ENCODE measurements at regions not wholly inside any gene's neighbourhood (a gene's known extent, or its start where the extent isn't known, plus 50 kb on each side); places are given as distances from the start of the nearest gene placed in this dataset.

DNA sequence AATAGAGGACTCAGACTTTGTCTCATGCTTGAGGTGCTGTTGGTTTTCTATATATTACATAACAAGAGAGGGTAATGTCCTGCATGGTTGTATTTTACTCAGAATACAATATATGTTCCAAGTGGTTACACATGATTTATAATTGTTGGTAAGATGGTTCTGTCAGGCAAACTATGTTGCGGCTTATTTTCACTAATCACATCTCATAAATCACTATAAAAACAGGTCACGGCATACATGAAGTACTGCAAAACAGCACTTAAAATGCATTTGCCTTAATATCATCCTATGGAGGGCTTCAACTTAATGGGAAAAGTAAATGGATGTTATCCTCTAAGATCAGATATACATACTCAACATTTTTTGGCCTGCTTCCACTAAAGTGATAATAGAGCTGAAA lies 246.0 kb upstream of the ARSJ start:
- no CpG with 5 or more reads among the region's 2 CpGs for WGBS

DNA sequence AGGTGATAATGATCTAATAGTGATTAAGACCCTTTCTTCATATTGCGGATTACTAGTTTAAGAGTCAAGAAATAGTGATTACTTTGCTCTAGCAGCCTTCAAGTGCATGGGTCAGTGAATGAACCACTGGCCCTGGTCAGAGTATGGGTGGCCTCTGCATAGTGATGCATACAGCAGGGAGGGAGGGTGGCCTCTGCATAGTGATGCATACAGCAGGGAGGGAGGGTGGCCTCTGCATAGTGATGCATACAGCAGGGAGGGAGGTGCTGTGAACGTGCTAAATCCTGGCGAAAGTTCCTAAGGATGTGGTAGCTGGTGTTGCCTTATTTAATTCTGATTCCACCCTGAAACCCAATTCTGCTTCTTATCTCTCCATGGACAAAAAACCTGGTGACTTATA lies 246.7 kb upstream of the ARSJ start:
- no peak overlapping the region for H3K27ac ChIP-seq (ENCODE audit: low read length, poor library complexity, severe bottlenecking)
- peak overlapping the region; percentile 19 for H4K8ac ChIP-seq (ENCODE audit: low read length)
- no peak overlapping the region for H2AK5ac ChIP-seq (ENCODE audit: low read length, severe bottlenecking)
- peak overlapping the region in 1 of 2 experiments; percentile 77 for H3K14ac ChIP-seq (ENCODE audit: low read length in 2 of 2)
- H2BK120ac ChIP-seq (ENCODE audit: low read depth, low read length) = no peak overlapping the region
- H3K4ac ChIP-seq (ENCODE audit: low read depth in 1 of 2, low read length in 2 of 2) = peak overlapping the region in 1 of 2 experiments; percentile 30
- no peak for DNase-seq
- no peaks in the 10 kb centered on the region for H3K79me1 ChIP-seq (replicated peaks; ENCODE audit: low read length, poor library complexity, severe bottlenecking)
- WGBS = 48% methylated on average over 3 of the region's 3 CpGs
- H2AFZ ChIP-seq (ENCODE audit: low read depth, low read length) = no peak overlapping the region
- no peaks in the 10 kb centered on the region for H3K4me1 ChIP-seq (ENCODE audit: control insufficient read depth, insufficient read depth, low read depth, low read length)
- H3K27me3 ChIP-seq (ENCODE audit: control insufficient read depth in 1 of 2, insufficient read depth in 1 of 2, low read length in 2 of 2) = no peaks in the 10 kb centered on the region
- H3K9ac ChIP-seq (ENCODE audit: low read length) = no peak overlapping the region
- H2BK15ac ChIP-seq (ENCODE audit: low read depth, poor library complexity, severe bottlenecking) = no peak overlapping the region
- no peak overlapping the region for H2BK5ac ChIP-seq (ENCODE audit: low read depth, low read length, poor library complexity, severe bottlenecking)
- H3K9me3 ChIP-seq (ENCODE audit: control insufficient read depth, low read length) = no peaks in the 10 kb centered on the region
- no peak overlapping the region for H3K4me3 ChIP-seq (ENCODE audit: insufficient read depth in 1 of 2, low read depth in 1 of 2, low read length in 2 of 2)
- no peak overlapping the region for H3K18ac ChIP-seq (ENCODE audit: low read depth in 1 of 2, low read length in 2 of 2)
- H3K36me3 ChIP-seq (ENCODE audit: control insufficient read depth in 1 of 2, insufficient read depth in 2 of 2, low read depth in 1 of 2, low read length in 2 of 2) = no peaks in the 10 kb centered on the region
- no peak overlapping the region for H4K91ac ChIP-seq (ENCODE audit: low read length)
- no peak overlapping the region for H3K4me2 ChIP-seq (ENCODE audit: low read length, poor library complexity, severe bottlenecking)
- no peak overlapping the region for H3K23ac ChIP-seq (ENCODE audit: low read length in 2 of 2)
- H2BK12ac ChIP-seq (ENCODE audit: low read length in 2 of 2) = peak overlapping the region in 1 of 2 experiments; percentile 11

More for the DNA sequence above, 246.0 kb upstream of the ARSJ start:
- Histone ChIP-seq H3K23ac (ENCODE audit: low read length in 2 of 2) (no peak overlapping the region), H3K4me2 (ENCODE audit: low read length, poor library complexity, severe bottlenecking) (no peak overlapping the region), H2AFZ (ENCODE audit: low read depth, low read length) (no peak overlapping the region), H3K4me1 (ENCODE audit: control insufficient read depth, insufficient read depth, low read depth, low read length) (no peaks in the 10 kb centered on the region), H3K9ac (ENCODE audit: low read length) (no peak overlapping the region), H3K4me3 (ENCODE audit: insufficient read depth in 1 of 2, low read depth in 1 of 2, low read length in 2 of 2) (no peak overlapping the region), H3K27me3 (ENCODE audit: control insufficient read depth in 1 of 2, insufficient read depth in 1 of 2, low read length in 2 of 2) (no peaks in the 10 kb centered on the region), H3K27ac (ENCODE audit: low read length, poor library complexity, severe bottlenecking) (no peak overlapping the region), H3K4ac (ENCODE audit: low read depth in 1 of 2, low read length in 2 of 2) (no peak overlapping the region), H4K91ac (ENCODE audit: low read length) (no peak overlapping the region), H3K9me3 (ENCODE audit: control insufficient read depth, low read length) (no peaks in the 10 kb centered on the region), H2BK120ac (ENCODE audit: low read depth, low read length) (no peak overlapping the region), H4K8ac (ENCODE audit: low read length) (no peak overlapping the region), H3K79me1 (replicated peaks; ENCODE audit: low read length, poor library complexity, severe bottlenecking) (no peaks in the 10 kb centered on the region), H2AK5ac (ENCODE audit: low read length, severe bottlenecking) (no peak overlapping the region), H2BK15ac (ENCODE audit: low read depth, poor library complexity, severe bottlenecking) (no peak overlapping the region), H3K14ac (ENCODE audit: low read length in 2 of 2) (no peak overlapping the region), H3K18ac (ENCODE audit: low read depth in 1 of 2, low read length in 2 of 2) (no peak overlapping the region), H3K36me3 (ENCODE audit: control insufficient read depth in 1 of 2, insufficient read depth in 2 of 2, low read depth in 1 of 2, low read length in 2 of 2) (no peaks in the 10 kb centered on the region), H2BK5ac (ENCODE audit: low read depth, low read length, poor library complexity, severe bottlenecking) (no peak overlapping the region), H2BK12ac (ENCODE audit: low read length in 2 of 2) (no peak overlapping the region)
- DNase-seq = no peak

DNA sequence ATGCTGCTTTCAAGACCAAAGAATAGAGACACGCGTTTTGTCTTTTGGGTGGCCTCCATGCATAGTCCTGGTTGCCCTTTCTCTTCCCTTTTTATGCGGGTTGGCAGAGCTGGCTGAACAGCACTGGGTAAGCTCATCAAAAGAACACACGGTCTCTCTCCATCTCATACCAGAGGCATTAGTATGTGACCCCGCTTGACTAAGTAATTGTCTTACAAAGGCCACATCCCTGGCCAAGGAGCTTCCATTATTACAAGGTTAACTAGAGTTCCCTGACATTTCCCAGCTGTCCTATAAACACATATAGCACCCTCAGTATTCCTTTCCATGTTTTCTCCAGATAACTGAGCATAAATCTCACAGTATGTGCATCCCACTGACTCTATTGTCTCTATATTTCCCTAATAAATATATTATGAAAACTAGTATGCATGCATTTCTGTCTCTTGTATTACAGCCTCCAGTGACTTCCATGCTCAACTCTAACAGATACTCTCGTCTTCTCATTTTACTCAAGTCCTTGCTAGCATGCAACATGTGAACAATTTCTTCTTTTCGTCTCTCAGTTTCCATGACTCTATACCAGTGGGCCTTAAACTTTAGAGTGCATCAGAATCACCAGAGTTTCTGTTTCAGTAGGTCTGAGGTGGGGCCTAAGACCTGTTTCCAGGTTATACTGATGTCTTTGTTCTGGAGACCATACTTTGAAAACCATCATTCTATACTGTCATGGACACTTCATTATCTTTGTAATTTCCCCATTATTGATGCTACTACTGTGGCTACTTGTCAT lies 247.7 kb upstream of the ARSJ start:
- H3K4me1 ChIP-seq (ENCODE audit: control insufficient read depth, insufficient read depth, low read depth, low read length) = no peaks in the 10 kb centered on the region

DNA sequence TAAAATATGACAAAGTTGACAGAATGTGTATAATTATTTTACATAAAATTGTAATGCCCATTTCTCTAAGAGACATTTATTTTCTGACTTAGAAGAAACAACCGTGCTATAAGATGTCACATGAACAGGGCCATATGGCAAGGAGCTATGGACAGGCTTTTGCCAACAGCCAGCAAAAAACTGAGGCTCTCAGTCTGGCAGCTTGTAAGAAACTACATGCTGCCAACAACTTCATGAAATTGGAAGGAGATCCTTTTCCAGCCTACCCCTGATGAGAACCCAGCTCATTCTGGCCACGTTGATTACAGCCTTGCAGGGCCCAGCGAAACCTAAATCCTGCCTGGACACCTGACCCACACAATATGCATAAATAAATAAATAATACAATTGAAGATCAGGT lies 250.3 kb upstream of the ARSJ start:
- Histone ChIP-seq H2BK5ac (ENCODE audit: low read depth, low read length, poor library complexity, severe bottlenecking) (no peak overlapping the region), H2BK120ac (ENCODE audit: low read depth, low read length) (no peak overlapping the region), H2AK5ac (ENCODE audit: low read length, severe bottlenecking) (no peak overlapping the region), H3K18ac (ENCODE audit: low read depth in 1 of 2, low read length in 2 of 2) (no peak overlapping the region), H3K23ac (ENCODE audit: low read length in 2 of 2) (no peak overlapping the region), H3K36me3 (ENCODE audit: control insufficient read depth in 1 of 2, insufficient read depth in 2 of 2, low read depth in 1 of 2, low read length in 2 of 2) (no peaks in the 10 kb centered on the region), H3K4me2 (ENCODE audit: low read length, poor library complexity, severe bottlenecking) (no peak overlapping the region), H3K14ac (ENCODE audit: low read length in 2 of 2) (no peak overlapping the region), H4K8ac (ENCODE audit: low read length) (no peak overlapping the region), H3K4me3 (ENCODE audit: insufficient read depth in 1 of 2, low read depth in 1 of 2, low read length in 2 of 2) (no peak overlapping the region), H2AFZ (ENCODE audit: low read depth, low read length) (no peak overlapping the region), H3K27ac (ENCODE audit: low read length, poor library complexity, severe bottlenecking) (no peak overlapping the region), H3K9me3 (ENCODE audit: control insufficient read depth, low read length) (peaks cover 4% of the 10 kb centered on the region), H3K9ac (ENCODE audit: low read length) (no peak overlapping the region), H3K4ac (ENCODE audit: low read depth in 1 of 2, low read length in 2 of 2) (no peak overlapping the region), H2BK15ac (ENCODE audit: low read depth, poor library complexity, severe bottlenecking) (no peak overlapping the region), H3K79me1 (replicated peaks; ENCODE audit: low read length, poor library complexity, severe bottlenecking) (no peaks in the 10 kb centered on the region), H3K27me3 (ENCODE audit: control insufficient read depth in 1 of 2, insufficient read depth in 1 of 2, low read length in 2 of 2) (no peaks in the 10 kb centered on the region), H3K4me1 (ENCODE audit: control insufficient read depth, insufficient read depth, low read depth, low read length) (no peaks in the 10 kb centered on the region), H4K91ac (ENCODE audit: low read length) (no peak overlapping the region), H2BK12ac (ENCODE audit: low read length in 2 of 2) (no peak overlapping the region)
- WGBS = 80% methylated on average over 2 of the region's 3 CpGs
- no peak for DNase-seq

More for the DNA sequence above, 247.7 kb upstream of the ARSJ start:
- H2BK120ac ChIP-seq (ENCODE audit: low read depth, low read length) = no peak overlapping the region
- H3K9me3 ChIP-seq (ENCODE audit: control insufficient read depth, low read length) = no peaks in the 10 kb centered on the region
- H3K4me3 ChIP-seq (ENCODE audit: insufficient read depth in 1 of 2, low read depth in 1 of 2, low read length in 2 of 2) = no peak overlapping the region
- H4K91ac ChIP-seq (ENCODE audit: low read length) = no peak overlapping the region
- no peak overlapping the region for H3K14ac ChIP-seq (ENCODE audit: low read length in 2 of 2)
- H3K36me3 ChIP-seq (ENCODE audit: control insufficient read depth in 1 of 2, insufficient read depth in 2 of 2, low read depth in 1 of 2, low read length in 2 of 2) = no peaks in the 10 kb centered on the region
- H3K27ac ChIP-seq (ENCODE audit: low read length, poor library complexity, severe bottlenecking) = no peak overlapping the region
- no peak overlapping the region for H3K23ac ChIP-seq (ENCODE audit: low read length in 2 of 2)
- H3K9ac ChIP-seq (ENCODE audit: low read length) = no peak overlapping the region
- no peak overlapping the region for H3K18ac ChIP-seq (ENCODE audit: low read depth in 1 of 2, low read length in 2 of 2)
- DNase-seq = no peak
- H3K79me1 ChIP-seq (replicated peaks; ENCODE audit: low read length, poor library complexity, severe bottlenecking) = no peaks in the 10 kb centered on the region
- WGBS = 85% methylated on average over 7 of the region's 7 CpGs
- H2BK12ac ChIP-seq (ENCODE audit: low read length in 2 of 2) = no peak overlapping the region
- no peaks in the 10 kb centered on the region for H3K27me3 ChIP-seq (ENCODE audit: control insufficient read depth in 1 of 2, insufficient read depth in 1 of 2, low read length in 2 of 2)
- H2BK15ac ChIP-seq (ENCODE audit: low read depth, poor library complexity, severe bottlenecking) = no peak overlapping the region
- H3K4me2 ChIP-seq (ENCODE audit: low read length, poor library complexity, severe bottlenecking) = no peak overlapping the region
- H3K4ac ChIP-seq (ENCODE audit: low read depth in 1 of 2, low read length in 2 of 2) = peak overlapping the region in 1 of 2 experiments; percentile 50
- no peak overlapping the region for H2AFZ ChIP-seq (ENCODE audit: low read depth, low read length)
- H2AK5ac ChIP-seq (ENCODE audit: low read length, severe bottlenecking) = no peak overlapping the region
- H2BK5ac ChIP-seq (ENCODE audit: low read depth, low read length, poor library complexity, severe bottlenecking) = no peak overlapping the region
- H4K8ac ChIP-seq (ENCODE audit: low read length) = peak overlapping the region; percentile 7

All from mesenchymal stem cell (in vitro differentiated cells and primary cell).